ENCODE measurements at regions not wholly inside any gene's neighbourhood (a gene's known extent, or its start where the extent isn't known, plus 50 kb on each side); places are given as distances from the start of the nearest gene placed in this dataset.

GRCh38 chr1:69498711-69499110 is 69.0 kb upstream of the LRRC7 start:
- no peak for TF ChIP-seq POLR2A (IDR thresholded peaks at IDR 0.05; ENCODE audit: low read depth, low read length)
- TF ChIP-seq TAF1 (IDR thresholded peaks at IDR 0.05; ENCODE audit: borderline replicate concordance, low read depth, low read length): no peak
- TF ChIP-seq POLR2AphosphoS5 (IDR thresholded peaks at IDR 0.05; ENCODE audit: low read depth, low read length): no peak

Measured in GM12892 (cell line).